ENCODE measurements at regions not wholly inside any gene's neighbourhood (a gene's known extent, or its start where the extent isn't known, plus 50 kb on each side); places are given as distances from the start of the nearest gene placed in this dataset.

GRCh38 chr9:28971881-28972280 lies 1398.6 kb upstream of the C9orf72 start:
- TF ChIP-seq CTCF (IDR thresholded peaks at IDR 0.05; ENCODE audit: low read length) (no peak), EZH2 (IDR thresholded peaks at IDR 0.05; ENCODE audit: borderline replicate concordance, low read length) (no peak)
